ENCODE measurements at regions not wholly inside any gene's neighbourhood (a gene's known extent, or its start where the extent isn't known, plus 50 kb on each side); places are given as distances from the start of the nearest gene placed in this dataset.

DNA sequence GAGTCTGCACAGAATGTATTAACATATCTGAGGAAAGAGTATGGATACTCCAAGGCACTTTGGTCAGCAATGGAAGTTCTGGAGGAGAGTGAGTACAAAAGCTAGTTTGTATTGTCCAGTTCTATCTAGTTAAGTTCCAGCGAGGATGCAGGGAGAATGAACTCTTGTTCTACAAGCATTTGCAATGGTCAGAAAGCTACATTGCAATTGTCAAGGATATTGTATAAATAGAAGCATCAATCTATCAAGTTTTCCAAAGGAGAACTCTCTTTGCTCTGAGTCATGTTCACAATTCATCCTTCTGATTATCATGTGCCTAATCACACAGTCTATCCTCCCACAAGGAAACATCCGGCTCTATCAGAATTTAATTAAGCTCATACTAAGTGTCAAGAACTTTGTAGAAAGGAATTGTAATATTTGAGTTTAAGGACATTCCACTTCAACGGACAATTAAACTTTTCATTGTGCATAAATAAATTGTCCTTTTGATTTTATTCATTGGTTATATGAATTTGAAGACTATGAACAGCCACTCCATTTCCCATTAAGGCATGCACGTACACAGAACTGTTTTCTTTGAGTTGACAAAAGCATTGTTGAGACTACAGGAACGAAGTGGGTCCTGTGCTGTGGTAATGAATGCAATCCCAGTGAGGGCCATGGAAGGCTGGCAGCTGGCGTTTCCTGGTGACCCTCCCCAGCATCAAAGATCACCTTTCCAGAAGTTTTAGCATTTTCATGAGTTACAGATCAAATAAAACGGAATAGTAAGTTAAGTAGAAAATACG, 973.5 kb upstream of the GOT2 start:
- TF ChIP-seq EZH2 (IDR thresholded peaks at IDR 0.05; ENCODE audit: insufficient read depth, poor library complexity, severe bottlenecking), result no peak
- TF ChIP-seq EZH2phosphoT487 (IDR thresholded peaks at IDR 0.05; ENCODE audit: insufficient read depth, low read depth), result no peak
